AG04450 (cell line): ENCODE measurements at regions not wholly inside any gene's neighbourhood (a gene's known extent, or its start where the extent isn't known, plus 50 kb on each side); places are given as distances from the start of the nearest gene placed in this dataset.

Experiments used
- CTCF ChIA-PET: fragments of 300-600, 350-600 bp; formaldehyde crosslinking; extraction: SDS; loops from one replicate; lab custom pipeline; 2022; ENCODE audit warnings: antibody characterized with exemption, inconsistent platforms; lab: Charles Lee
- POLR2A ChIA-PET: fragments of 350-600 bp; formaldehyde crosslinking; extraction: SDS; loops from one replicate; lab custom pipeline; 2021; ENCODE audit warnings: antibody characterized with exemption, inconsistent platforms; lab: Yijun Ruan, JAX
- DNase-seq: peaks from one replicate; pipeline ENCODE4 v3.0.0-alpha.2; 2011; ENCODE audit warnings: low read depth, low spot score
- H3K27ac ChIP-seq: one replicate; pipeline ENCODE4 v1.5.1; 2012; ENCODE audit warnings: low read depth, low read length, control low read depth
- H3K27me3 ChIP-seq: one replicate; pipeline ENCODE4 v1.6.0; 2012; ENCODE audit warnings: low read length; ENCODE audit not compliant: control insufficient read depth, insufficient read depth
- H3K4me3 ChIP-seq: 2 replicates; pipeline ENCODE4 v1.5.1; 2011; ENCODE audit warnings: mild to moderate bottlenecking, low read depth, low read length, control low read depth
- H3K9me3 ChIP-seq: 2 replicates; pipeline ENCODE4 v1.5.1; 2012; ENCODE audit warnings: low read length; ENCODE audit not compliant: control insufficient read depth, insufficient read depth
- TF ChIP-seq, protein P1 (sequence below): IDR thresholded peaks from 2 replicates; pipeline ENCODE4 v1.5.1; 2011; ENCODE audit warnings: low read depth, low read length, control low read depth, inconsistent platforms

DNA sequence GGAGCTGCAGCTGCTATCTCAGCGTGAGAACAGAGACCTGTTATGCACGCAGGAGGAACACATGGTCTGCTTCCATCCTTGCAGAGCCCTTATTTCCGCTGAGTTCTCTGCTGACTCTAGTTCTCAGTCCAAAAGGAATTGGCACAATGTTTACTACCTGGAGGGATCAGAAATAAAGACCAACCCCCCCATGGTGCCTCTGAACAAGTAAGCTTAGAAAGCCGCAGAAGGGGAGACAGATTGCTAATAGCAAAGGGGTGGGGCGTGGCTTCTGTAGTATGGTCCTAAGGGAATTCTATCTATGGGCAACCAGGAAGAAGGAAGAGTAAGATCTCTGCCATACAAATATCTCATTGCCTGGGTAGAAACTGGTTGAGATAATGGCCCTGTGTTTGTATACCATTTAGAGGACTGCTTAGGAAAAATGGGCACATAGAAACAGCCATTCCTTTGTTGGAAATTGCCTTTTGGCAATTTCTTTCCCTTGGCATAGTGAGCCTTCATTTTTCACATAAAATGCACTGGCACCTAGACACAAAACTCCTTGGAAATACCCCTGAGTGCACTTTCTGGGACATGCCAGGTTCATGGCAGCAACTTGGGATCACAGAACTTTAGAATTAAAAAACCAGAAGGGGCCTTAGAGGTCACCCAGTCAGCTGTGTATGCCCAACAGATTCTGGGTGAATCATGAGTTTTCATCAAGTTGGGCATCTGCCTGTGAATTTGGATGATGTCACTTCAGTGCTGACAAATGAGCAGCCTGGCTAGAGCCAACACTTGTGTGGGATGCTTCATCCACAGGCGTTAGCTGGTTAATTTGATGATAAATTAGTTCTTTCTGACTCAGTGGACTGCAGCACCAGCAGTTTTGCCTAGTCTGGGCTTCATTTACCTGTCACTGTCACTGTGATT lies 57.4 kb upstream of the STXBP5L start:
- Histone ChIP-seq H3K9me3 (no peaks in the 10 kb centered on the region), H3K27me3 (no peaks in the 10 kb centered on the region), H3K27ac (no peak overlapping the region), H3K4me3 (no peak overlapping the region)
- TF ChIP-seq, protein P1, sequence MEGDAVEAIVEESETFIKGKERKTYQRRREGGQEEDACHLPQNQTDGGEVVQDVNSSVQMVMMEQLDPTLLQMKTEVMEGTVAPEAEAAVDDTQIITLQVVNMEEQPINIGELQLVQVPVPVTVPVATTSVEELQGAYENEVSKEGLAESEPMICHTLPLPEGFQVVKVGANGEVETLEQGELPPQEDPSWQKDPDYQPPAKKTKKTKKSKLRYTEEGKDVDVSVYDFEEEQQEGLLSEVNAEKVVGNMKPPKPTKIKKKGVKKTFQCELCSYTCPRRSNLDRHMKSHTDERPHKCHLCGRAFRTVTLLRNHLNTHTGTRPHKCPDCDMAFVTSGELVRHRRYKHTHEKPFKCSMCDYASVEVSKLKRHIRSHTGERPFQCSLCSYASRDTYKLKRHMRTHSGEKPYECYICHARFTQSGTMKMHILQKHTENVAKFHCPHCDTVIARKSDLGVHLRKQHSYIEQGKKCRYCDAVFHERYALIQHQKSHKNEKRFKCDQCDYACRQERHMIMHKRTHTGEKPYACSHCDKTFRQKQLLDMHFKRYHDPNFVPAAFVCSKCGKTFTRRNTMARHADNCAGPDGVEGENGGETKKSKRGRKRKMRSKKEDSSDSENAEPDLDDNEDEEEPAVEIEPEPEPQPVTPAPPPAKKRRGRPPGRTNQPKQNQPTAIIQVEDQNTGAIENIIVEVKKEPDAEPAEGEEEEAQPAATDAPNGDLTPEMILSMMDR = no peak
- POLR2A ChIA-PET = no interaction called here
- DNase-seq = no peak
- CTCF ChIA-PET = interaction anchor here (0.6 kb wide), 1 partner anchor 696 kb away, joined by 3 read pairs; no protein-coding TSS in a partner anchor

GRCh38 chr3:120852412-120852811 lies 55.6 kb upstream of the STXBP5L start:
- TF ChIP-seq, protein P1 = no peak
- Histone ChIP-seq H3K27ac (no peak overlapping the region), H3K9me3 (no peaks in the 10 kb centered on the region), H3K27me3 (no peaks in the 10 kb centered on the region), H3K4me3 (no peak overlapping the region)
- CTCF ChIA-PET = interaction anchor here (0.6 kb wide), 1 partner anchor 296 kb away, joined by 3 read pairs; no protein-coding TSS in a partner anchor
- POLR2A ChIA-PET = no interaction called here
- no peak for DNase-seq

DNA sequence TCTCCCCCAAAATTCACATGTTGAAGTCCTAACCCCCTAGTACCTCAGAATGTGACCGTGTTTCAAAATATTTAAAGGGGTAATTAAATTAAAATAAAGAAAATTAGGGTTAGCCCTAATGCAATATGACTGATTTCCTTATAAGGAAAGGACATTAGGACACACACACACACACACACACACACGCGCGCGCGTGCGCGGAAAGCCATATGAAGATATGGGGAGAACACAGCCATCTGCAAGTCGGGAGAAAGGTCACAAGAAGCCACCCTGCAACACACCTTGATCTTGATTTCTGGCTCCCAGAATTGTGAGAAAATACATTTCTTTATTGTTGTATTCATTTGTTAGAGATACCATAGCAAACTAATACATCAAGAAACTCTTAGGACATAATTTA lies 54.6 kb upstream of the STXBP5L start:
- ChIA-PET POLR2A (no interaction called here), CTCF (interaction anchor here (1.7 kb wide), 1 partner anchor 58 kb away, joined by 4 read pairs; no protein-coding TSS in a partner anchor)
- Histone ChIP-seq H3K9me3 (no peaks in the 10 kb centered on the region), H3K4me3 (no peak overlapping the region), H3K27ac (no peak overlapping the region), H3K27me3 (no peaks in the 10 kb centered on the region)
- TF ChIP-seq, protein P1 = no peak
- no peak for DNase-seq

GRCh38 chr3:120854908-120855526 lies 53.0 kb upstream of the STXBP5L start:
- Histone ChIP-seq H3K27ac (no peak overlapping the region), H3K4me3 (no peak overlapping the region), H3K9me3 (no peaks in the 10 kb centered on the region), H3K27me3 (no peaks in the 10 kb centered on the region)
- TF ChIP-seq, protein P1 = no peak
- ChIA-PET POLR2A (no interaction called here), CTCF (interaction anchor here (0.7 to 0.9 kb wide), 2 partner anchors 296 kb away, joined by 4 to 7 read pairs; no protein-coding TSS in a partner anchor)
- DNase-seq = no peak
